ENCODE measurements at regions not wholly inside any gene's neighbourhood (a gene's known extent, or its start where the extent isn't known, plus 50 kb on each side); places are given as distances from the start of the nearest gene placed in this dataset.

DNA sequence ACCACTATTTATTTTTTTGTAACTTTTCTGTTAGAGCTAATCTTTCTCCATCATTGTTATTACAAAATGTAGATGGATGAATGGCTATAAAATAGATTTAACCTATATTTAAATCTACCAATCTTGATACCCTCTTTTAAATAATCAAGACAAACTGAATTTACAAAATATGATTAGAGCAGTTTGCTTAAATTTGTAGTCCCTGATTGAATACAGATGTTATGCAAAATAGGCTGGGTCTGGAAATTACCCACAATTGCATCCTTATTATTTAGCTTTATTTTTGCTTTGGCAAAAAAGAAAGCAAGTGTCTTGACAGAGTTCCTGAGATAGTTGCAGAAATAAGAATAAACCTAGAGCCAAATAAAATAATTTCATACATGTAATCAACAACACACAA is 352.8 kb downstream of the KLF12 start:
- peaks cover 6% of the 10 kb centered on the region for H3K36me3 Mint-ChIP-seq (ENCODE audit: low read depth, unreplicated experiment)
- no peak overlapping the region for H3K4me3 Mint-ChIP-seq (ENCODE audit: unreplicated experiment)
- no peak overlapping the region for H3K4me2 ChIP-seq (ENCODE audit: low read length)
- no peaks in the 10 kb centered on the region for H3K36me3 ChIP-seq (ENCODE audit: insufficient read depth, low read length)
- FAIRE-seq (no peak), DNase-seq (ENCODE audit: low read depth) (no peak)
- no peak overlapping the region for H3K27ac ChIP-seq (ENCODE audit: low read depth, low read length)
- H3K79me2 ChIP-seq (ENCODE audit: insufficient read depth, low read length), result no peaks in the 10 kb centered on the region
- H3K9ac ChIP-seq (ENCODE audit: low read length), result no peak overlapping the region
- no peaks in the 10 kb centered on the region for H3K27me3 ChIP-seq (ENCODE audit: insufficient read depth, low read length)
- no peak overlapping the region for H3K4me3 ChIP-seq (ENCODE audit: insufficient read depth, low read depth, low read length)
- no peak for TF ChIP-seq EZH2 (IDR thresholded peaks at IDR 0.05; ENCODE audit: insufficient read depth, low read length)
- TF ChIP-seq, protein P1, sequence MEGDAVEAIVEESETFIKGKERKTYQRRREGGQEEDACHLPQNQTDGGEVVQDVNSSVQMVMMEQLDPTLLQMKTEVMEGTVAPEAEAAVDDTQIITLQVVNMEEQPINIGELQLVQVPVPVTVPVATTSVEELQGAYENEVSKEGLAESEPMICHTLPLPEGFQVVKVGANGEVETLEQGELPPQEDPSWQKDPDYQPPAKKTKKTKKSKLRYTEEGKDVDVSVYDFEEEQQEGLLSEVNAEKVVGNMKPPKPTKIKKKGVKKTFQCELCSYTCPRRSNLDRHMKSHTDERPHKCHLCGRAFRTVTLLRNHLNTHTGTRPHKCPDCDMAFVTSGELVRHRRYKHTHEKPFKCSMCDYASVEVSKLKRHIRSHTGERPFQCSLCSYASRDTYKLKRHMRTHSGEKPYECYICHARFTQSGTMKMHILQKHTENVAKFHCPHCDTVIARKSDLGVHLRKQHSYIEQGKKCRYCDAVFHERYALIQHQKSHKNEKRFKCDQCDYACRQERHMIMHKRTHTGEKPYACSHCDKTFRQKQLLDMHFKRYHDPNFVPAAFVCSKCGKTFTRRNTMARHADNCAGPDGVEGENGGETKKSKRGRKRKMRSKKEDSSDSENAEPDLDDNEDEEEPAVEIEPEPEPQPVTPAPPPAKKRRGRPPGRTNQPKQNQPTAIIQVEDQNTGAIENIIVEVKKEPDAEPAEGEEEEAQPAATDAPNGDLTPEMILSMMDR (IDR thresholded peaks at IDR 0.05; ENCODE audit: insufficient read depth, low read depth, low read length), result no peak
- H3K4me1 ChIP-seq (ENCODE audit: insufficient read depth, low read length), result no peaks in the 10 kb centered on the region
- H3K9me3 Mint-ChIP-seq (ENCODE audit: unreplicated experiment), result no peaks in the 10 kb centered on the region
- no peaks in the 10 kb centered on the region for H3K9me3 ChIP-seq (ENCODE audit: insufficient read depth, low read depth, low read length)
- no peak overlapping the region for H3K27ac Mint-ChIP-seq (ENCODE audit: unreplicated experiment)
- peaks cover 4% of the 10 kb centered on the region for H3K4me1 Mint-ChIP-seq (ENCODE audit: low read depth, unreplicated experiment)
- H3K27me3 Mint-ChIP-seq (ENCODE audit: low read depth, unreplicated experiment), result no peaks in the 10 kb centered on the region
- H4K20me1 ChIP-seq (ENCODE audit: insufficient read depth, low read length), result no peaks in the 10 kb centered on the region
- H2AFZ ChIP-seq (ENCODE audit: low read depth, low read length), result no peak overlapping the region

DNA sequence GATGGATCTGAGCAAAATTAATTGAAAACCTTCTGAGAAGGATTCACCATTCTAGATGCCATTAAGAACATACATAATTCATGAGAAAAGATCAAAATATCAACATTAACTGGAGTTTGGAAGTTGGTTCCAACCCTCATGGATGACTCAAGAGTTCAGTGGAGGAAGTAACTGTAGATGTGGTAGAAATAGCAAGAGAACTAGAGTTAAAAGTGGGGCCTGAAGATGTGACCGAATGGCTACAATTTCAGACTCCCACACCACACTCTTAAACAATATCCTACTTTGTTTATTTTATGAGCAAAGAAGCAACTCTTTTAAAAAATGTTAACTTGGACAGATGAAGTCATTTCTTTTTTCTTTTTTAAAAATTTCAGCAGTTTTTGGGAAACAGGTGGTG is 354.3 kb downstream of the KLF12 start:
- Histone ChIP-seq H3K4me1 (ENCODE audit: insufficient read depth, low read length) (no peaks in the 10 kb centered on the region), H3K4me2 (ENCODE audit: low read length) (no peak overlapping the region), H4K20me1 (ENCODE audit: insufficient read depth, low read length) (no peaks in the 10 kb centered on the region), H3K9ac (ENCODE audit: low read length) (no peak overlapping the region), H3K36me3 (ENCODE audit: insufficient read depth, low read length) (no peaks in the 10 kb centered on the region), H3K4me3 (ENCODE audit: insufficient read depth, low read depth, low read length) (no peak overlapping the region), H3K79me2 (ENCODE audit: insufficient read depth, low read length) (no peaks in the 10 kb centered on the region), H3K9me3 (ENCODE audit: insufficient read depth, low read depth, low read length) (no peaks in the 10 kb centered on the region), H3K27ac (ENCODE audit: low read depth, low read length) (no peak overlapping the region), H2AFZ (ENCODE audit: low read depth, low read length) (no peak overlapping the region), H3K27me3 (ENCODE audit: insufficient read depth, low read length) (no peaks in the 10 kb centered on the region)
- FAIRE-seq (no peak), DNase-seq (ENCODE audit: low read depth) (no peak)
- peaks cover 4% of the 10 kb centered on the region for H3K4me1 Mint-ChIP-seq (ENCODE audit: low read depth, unreplicated experiment)
- H3K27ac Mint-ChIP-seq (ENCODE audit: unreplicated experiment), result no peak overlapping the region
- no peak overlapping the region for H3K4me3 Mint-ChIP-seq (ENCODE audit: unreplicated experiment)
- TF ChIP-seq EZH2 (IDR thresholded peaks at IDR 0.05; ENCODE audit: insufficient read depth, low read length), result no peak
- TF ChIP-seq, protein P1 (IDR thresholded peaks at IDR 0.05; ENCODE audit: insufficient read depth, low read depth, low read length), result no peak
- H3K36me3 Mint-ChIP-seq (ENCODE audit: low read depth, unreplicated experiment), result peaks cover 6% of the 10 kb centered on the region
- H3K9me3 Mint-ChIP-seq (ENCODE audit: unreplicated experiment), result no peaks in the 10 kb centered on the region
- H3K27me3 Mint-ChIP-seq (ENCODE audit: low read depth, unreplicated experiment), result no peaks in the 10 kb centered on the region

DNA sequence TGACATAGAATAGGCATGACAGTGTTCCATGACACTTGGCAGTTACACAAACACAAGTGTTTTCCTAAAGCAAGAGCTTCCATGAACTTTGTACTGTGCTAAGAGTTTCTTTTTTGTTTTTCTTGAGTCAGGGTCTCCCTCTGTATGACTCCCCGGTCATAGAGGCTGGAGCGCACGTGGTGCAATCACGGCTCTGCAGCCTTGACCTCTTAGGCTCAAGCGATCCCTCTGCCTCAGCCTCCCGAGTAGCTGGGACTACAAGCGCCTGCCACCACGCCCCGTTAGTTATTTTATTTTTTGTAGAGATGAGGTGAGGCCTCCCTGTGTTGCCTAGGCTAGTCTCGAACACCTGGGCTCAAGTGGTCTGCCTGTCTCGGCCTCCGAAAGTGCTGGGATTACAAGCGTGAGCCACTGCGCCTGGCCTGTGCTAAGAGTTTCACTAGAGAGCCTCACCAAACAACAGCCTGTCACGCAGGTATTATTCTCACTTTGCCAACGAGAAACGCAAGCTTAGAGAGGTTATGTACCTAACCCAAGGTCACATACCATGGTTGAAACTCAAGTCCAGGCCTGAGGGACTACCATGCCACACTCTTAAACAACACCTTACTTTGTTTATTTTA is 355.9 kb downstream of the KLF12 start:
- no peak overlapping the region for H3K27ac Mint-ChIP-seq (ENCODE audit: unreplicated experiment)
- FAIRE-seq, result no peak
- no peaks in the 10 kb centered on the region for H3K9me3 ChIP-seq (ENCODE audit: insufficient read depth, low read depth, low read length)

More for the DNA sequence above, 355.9 kb downstream of the KLF12 start:
- Mint-ChIP-seq H3K4me3 (ENCODE audit: unreplicated experiment) (no peak overlapping the region), H3K4me1 (ENCODE audit: low read depth, unreplicated experiment) (peaks cover 4% of the 10 kb centered on the region), H3K9me3 (ENCODE audit: unreplicated experiment) (peaks cover 3% of the 10 kb centered on the region), H3K36me3 (ENCODE audit: low read depth, unreplicated experiment) (peaks cover 6% of the 10 kb centered on the region), H3K27me3 (ENCODE audit: low read depth, unreplicated experiment) (no peaks in the 10 kb centered on the region)
- TF ChIP-seq, protein P1 (IDR thresholded peaks at IDR 0.05; ENCODE audit: insufficient read depth, low read depth, low read length), result no peak
- TF ChIP-seq EZH2 (IDR thresholded peaks at IDR 0.05; ENCODE audit: insufficient read depth, low read length), result no peak
- H3K4me3 ChIP-seq (ENCODE audit: insufficient read depth, low read depth, low read length), result no peak overlapping the region
- no peak overlapping the region for H2AFZ ChIP-seq (ENCODE audit: low read depth, low read length)
- no peaks in the 10 kb centered on the region for H3K4me1 ChIP-seq (ENCODE audit: insufficient read depth, low read length)
- H3K9ac ChIP-seq (ENCODE audit: low read length), result no peak overlapping the region
- no peaks in the 10 kb centered on the region for H4K20me1 ChIP-seq (ENCODE audit: insufficient read depth, low read length)
- H3K79me2 ChIP-seq (ENCODE audit: insufficient read depth, low read length), result no peaks in the 10 kb centered on the region
- H3K27me3 ChIP-seq (ENCODE audit: insufficient read depth, low read length), result no peaks in the 10 kb centered on the region
- no peaks in the 10 kb centered on the region for H3K36me3 ChIP-seq (ENCODE audit: insufficient read depth, low read length)
- no peak overlapping the region for H3K4me2 ChIP-seq (ENCODE audit: low read length)
- no peak overlapping the region for H3K27ac ChIP-seq (ENCODE audit: low read depth, low read length)
- no peak for DNase-seq (ENCODE audit: low read depth)
